HG03108 (cell line): ENCODE measurements at regions not wholly inside any gene's neighbourhood (a gene's known extent, or its start where the extent isn't known, plus 50 kb on each side); places are given as distances from the start of the nearest gene placed in this dataset.

Experiments
- ATAC-seq: cut with Tn5 transposase; IDR thresholded peaks from one replicate; pipeline ENCODE4 v1.9.1; 2021; ENCODE audit warnings: moderate library complexity; ENCODE audit not compliant: unreplicated experiment

DNA sequence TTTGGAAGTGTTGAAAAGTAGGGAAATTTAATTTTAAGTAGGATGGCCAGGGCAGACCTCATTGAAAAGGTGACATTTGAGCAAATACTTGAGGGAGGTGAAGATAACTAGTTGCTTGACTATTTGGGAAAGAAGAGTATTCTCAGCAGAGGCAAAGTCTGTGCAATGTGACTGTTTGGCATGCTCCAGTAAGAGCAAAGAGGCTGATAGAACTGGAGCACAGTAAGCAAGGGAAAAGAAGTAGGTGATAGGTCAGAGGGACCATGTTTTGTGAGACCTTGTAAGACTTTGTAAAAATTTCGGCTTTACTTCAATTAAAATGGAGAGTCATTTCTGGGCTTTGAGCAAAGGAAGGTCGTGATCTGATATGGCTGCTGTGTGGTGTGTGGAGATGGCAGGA is 335.8 kb downstream of the ZIC1 start:
- no peak for ATAC-seq

DNA sequence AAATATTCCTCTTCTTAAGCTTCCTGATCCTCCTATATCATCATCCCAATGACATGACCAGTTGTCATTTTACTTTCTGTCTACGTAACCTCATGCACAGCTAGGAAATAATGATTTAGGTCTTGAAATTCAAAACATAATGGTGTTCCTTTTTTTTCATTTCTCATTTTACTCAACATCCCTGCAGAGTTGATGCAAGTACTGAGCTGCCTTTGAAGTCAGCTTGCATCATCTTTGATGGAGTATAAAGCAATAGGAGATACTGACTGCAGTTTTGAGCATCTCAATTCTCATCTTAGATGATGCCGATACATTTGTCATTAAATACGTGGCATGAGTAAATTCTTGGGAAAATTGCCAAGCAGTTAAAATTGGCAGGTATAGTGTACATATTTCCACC is 346.1 kb downstream of the ZIC1 start:
- ATAC-seq, result no peak

DNA sequence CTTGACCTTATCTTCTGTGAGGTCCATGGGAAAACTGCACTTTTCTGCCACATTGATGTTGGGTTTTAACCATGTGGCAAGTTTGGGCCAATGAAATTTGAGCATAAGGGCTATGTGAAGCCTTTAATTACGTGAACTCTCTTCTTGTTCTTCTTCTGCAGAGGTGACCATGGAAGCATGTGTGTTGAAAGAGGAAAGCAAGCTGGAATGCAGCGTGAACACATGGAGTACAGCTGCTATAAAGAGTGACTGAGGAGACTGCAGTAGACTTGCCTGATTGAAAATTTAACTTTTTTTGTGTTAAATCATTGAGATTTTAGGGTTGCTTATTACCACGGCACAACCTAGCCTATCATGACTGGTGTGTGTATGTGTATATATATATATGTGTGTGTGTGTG is 347.3 kb downstream of the ZIC1 start:
- ATAC-seq, result no peak

DNA sequence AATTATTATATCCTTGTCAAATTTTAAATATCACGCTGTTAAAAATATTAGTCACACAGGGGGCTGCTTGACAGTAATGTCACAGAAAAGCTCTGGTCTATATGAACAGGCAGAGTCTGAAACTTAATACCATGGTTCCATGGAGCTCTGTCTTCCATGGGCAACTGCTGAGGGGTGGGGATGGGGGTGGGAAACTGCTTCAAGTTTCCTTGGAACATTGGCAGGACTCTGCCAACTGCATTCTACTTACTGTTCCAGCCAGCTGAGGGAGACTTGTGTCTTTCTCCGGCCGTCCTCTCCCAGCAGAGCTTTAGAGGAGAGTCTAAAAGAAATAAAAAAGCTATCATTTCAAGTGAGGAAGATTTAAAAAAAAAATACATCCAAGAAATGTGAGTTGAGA is 348.7 kb downstream of the ZIC1 start:
- no peak for ATAC-seq

DNA sequence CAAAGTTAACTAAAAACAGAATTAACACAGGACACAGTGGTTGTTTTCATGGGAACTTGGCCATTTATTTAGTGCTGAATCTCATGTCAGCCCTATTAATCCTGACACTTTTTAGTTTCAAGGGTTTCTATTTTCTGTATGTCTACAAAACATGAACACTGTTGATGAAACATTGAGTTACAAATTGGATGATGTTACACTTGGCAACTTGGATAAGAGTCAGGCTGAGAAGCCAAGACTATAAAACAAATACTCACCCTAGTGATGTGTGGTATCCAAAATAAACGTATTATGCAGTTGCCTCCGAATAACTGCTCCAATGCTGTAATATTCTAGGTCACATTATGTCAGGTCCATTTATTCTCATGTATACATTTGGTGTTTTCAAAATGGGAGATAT is 349.6 kb downstream of the ZIC1 start:
- no peak for ATAC-seq

DNA sequence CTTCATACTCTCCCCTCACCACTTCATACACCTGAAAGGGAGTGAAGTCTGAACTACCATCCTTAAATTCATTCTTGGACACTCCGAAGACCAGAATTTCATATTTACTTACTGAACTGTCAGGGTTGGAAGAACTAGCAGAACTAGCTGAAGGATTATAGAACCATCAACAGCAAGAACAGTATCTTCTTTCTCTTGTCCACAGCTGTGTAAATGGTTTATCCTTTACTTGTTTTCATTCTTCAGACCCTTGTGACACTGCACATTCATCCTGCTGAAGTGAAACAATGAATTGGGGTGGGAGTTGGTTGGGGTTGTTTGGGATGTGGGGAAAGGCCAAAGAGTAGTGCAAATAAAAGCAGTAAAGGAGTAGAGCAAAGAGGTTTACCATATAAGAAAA is 350.9 kb downstream of the ZIC1 start:
- ATAC-seq, result no peak

DNA sequence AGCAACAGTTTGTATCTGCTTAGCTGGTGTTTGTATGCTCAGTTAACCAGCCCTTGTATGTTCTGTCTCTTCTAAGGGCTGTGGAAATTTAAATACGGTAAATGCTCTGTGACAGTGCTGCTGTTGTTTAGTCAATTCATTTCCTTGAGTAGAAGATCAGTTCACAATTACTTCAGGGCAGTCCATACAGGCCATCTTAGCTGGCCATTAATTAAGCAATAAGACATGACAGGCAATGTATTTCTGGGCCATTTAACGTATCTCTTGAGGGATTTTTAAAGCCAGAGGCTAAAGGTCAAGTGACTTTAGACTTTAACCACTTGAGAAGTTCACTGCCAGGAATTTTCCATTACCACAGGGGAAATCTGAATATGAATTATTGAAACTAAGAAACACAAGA is 351.8 kb downstream of the ZIC1 start:
- no peak for ATAC-seq

DNA sequence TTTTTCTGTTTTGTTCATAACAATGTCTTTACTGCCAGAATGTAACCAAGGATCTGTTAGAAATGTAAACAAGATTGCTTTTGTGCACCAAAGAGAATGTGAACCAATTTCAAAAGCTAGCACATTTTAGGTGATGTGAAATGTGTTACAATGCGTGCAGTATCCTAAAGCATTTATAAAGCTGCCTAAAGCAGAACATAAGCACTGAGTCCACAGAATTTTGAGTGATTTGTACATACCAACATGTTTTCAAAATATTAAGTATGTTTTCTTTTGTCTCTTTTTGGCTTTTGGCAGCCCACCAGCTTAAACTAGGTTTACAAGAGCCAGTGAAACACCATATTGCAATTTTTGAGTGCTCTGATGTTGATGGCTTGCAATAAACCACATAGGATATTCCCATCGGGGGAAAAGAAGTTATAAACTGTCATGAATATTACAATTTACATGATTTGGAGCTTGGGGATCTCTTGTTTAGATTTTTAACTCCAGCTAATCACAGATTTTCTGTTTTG is 364.0 kb downstream of the ZIC1 start:
- ATAC-seq, result no peak

DNA sequence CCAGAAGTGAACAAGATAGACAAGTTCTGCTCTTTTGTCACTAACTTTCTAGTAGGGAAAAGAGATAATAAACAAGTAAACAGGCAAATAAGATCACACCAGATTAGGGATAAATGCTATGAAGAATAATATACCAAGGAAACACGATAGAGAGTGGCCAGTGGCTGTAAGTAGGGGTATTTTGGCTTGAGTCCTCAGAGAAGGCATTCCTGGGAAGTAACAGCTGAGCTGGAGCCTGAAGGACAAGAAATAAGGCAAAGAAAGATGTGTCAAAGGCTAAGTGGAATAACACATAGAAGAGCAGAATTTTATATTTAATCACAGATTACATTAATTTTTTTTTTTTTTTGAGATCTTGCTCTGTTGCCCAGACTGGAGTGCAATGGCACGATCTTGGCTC is 366.2 kb downstream of the ZIC1 start:
- ATAC-seq, result no peak

DNA sequence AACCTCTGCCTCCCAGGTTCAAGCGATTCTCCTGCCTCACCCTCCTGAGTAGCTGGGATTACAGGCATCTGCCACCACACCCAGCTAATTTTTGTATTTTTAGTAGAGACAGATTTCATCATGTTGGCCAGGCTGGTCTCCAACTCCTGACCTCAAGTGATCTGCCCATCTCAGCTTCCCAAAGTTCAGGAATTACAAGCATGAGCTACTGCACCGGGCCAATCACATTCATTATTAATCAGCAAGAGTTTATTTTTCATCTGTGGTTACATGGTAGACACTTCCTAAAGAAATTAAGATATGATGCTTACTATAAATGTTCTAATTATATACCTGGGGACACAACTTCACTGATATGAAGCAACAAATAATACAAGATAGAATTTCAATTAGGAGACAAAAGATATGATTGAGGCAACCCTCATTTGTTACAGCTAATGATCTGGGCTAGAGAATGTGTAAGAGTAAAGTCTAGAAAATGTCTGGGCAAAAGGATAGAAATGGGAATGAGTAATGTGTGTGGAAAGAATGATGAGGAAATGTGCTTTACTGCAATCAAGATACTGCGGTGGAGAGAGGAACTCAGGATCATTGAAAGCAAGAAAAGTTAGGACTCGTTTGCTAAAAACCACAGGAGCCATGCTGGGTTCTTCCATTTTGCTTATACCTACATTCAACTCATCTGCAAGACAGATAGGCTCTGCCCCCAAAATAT is 366.8 kb downstream of the ZIC1 start:
- no peak for ATAC-seq

DNA sequence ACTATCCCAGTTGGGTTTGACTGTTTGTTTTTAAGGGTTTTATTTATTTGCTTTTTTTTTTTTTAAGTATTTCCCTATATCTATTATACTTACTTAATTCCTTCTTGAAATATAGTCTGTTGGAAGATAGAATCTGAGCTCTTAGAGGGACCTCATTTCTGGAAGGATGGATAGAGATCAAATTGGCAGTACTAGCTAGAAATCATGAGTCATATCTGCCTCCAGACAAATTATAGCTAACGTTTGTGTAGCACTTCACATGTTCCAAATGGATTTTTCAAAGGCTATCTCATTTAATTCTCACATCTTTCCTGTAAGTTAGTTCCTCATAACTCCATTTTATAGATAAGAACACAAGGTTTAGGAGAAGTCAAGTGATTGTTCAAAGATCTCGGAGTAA is 384.7 kb downstream of the ZIC1 start:
- ATAC-seq, result no peak

DNA sequence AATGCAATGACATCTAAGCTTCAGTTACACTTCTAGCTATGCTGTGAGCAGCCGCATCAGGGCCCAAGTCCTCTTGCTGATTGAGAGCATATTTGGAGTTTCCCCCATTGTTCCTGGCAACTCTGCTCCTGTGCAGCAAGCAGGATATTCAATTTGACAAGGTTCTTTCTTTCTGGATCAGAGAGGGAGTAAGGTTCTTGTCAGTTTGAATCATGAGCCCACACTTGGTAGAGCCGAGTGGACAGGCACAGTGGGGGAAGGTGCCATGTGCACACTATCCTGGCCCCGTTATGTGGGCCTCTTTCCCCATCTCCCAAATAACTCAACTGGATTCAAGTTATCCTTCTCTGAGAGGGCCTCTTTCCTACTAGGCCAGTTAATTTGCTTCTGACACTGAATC is 385.4 kb downstream of the ZIC1 start:
- ATAC-seq, result no peak

DNA sequence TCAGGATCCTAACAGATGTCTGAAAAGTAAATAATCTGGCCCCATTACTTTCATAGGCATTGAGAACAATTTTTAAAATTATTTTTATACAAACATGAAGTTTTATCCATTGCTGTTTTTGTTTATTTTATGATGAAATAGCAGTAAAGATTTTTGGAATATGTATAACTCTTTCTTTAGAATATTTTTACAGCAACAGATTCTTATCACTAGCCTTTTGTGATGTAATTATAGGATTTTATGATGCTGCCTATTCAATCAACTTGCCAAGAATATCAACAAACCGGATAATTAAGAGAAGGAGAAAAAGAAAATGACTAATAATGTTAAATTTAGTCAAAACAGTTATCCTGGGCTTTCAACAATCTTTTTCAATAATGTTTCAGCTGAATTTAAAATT is 386.3 kb downstream of the ZIC1 start:
- no peak for ATAC-seq

DNA sequence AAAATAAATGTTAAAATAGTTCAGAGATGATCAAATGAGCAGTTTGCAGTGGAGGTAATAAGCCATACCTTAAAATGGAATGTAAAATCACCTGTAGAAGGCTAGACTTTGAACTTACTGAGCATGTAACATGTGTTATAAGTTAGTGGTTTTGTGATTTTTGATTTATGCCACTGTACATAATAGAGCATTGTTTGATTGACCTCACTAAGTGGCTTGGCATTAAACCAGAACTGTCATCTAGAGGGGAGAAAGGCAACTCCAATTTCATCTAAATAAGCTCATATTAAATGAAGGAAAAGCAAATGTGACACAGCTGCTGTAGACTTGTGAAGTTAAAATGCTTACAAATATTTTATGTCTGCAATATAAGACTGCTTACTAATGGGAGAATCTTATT is 387.9 kb downstream of the ZIC1 start:
- ATAC-seq, result no peak

DNA sequence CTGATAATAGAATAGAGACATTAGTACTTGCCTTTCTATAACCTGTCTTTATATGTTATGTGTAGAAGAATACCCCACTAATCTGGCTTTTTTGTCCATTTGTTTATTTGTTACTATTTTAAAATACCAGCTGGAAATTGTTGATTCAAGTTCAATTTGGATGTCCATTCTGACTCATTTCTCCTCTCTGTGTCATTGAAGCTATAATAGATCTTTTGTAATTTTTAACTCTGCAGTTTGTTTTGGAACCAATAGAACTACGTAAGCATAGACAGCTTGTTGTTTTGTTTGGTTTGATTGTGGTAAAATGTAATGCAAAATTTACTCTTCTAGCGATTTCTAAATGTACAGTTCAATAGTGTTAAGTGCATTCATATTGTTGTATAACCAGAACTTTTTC is 390.4 kb downstream of the ZIC1 start:
- no peak for ATAC-seq

DNA sequence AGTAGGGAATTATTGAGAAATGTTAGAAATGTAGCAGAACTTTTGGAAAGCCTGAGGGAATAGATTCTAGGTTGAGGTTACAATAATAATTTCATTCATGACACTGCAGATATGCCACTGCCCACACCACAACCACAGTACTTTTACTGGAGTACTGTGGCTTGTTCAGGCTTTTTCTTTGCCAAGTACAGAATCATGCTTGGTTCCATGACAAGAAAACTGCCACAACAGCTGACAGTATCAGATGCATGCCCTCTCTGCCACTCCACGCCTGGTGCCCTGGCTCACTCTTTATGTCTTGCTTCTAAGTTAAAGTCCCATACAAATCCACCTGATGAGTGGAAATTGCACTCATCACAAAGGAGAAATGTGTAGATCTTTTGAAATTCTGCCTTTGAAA is 398.6 kb downstream of the ZIC1 start:
- no peak for ATAC-seq

DNA sequence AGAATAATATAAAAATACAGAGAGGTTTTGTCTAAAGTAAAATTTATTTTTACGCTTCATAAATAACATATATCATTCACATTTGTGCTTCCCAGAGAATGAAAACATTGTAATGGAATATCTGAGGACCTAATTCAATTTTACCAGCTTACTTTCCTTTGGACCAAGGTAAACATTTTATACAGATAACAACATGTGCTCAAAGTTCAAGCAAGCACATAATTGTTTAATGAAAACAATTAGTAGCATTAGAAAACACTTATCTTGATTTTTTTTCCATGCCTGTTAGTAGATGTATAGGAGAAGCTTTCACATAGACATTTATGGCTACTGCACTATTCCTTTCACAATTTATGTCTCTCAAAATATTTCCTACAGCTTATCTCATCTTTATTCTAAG is 400.0 kb downstream of the ZIC1 start:
- ATAC-seq, result no peak

DNA sequence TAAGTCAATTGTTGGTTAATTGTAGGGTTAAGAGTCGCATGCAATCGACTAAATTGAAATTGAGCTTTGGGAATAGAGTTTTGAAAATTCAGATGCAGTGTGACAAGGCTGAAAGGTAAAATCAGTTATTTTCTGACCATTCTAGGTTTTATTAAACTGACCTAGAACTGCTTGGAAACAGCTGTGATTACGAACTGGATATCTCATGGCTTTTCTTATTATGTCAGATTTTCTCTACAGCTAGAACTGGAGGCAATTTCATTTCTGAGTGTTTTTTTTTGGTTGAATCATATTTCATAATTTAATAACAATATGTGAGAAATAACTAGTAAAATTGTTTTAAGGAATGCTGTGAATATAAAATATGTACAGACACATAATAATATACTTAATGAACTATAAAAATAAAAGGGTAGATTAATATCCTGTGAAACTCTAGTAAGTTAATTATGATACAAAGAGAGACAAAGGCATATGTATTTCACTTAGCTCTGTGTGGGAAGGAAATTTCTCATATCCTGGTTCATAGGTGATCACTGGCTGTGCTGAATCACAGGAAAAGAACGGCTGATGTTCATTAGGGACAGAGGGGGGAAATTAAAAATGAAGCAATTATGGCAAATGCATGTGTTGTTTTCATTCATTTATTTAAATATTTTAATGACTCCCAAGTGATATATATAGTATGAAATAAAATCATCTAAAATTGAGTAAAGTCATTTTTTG is 403.2 kb downstream of the ZIC1 start:
- no peak for ATAC-seq

DNA sequence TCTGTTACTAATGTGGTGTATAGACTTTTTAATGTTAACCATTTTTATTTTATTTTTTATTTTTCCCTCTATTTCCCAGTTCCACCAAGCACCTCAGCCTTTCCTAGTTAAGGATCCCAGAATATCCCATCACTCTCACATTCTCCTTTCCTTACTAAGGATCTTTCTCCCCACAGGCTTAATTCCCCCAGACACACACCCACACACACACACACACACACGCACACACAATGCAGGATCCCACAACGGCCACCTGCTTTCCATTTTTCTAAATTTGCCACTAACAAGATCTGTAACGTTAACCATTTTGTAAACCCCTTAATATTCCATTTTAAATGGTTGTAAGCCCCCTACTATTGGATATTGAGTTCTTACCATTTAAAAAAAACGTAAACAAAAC is 404.1 kb downstream of the ZIC1 start:
- no peak for ATAC-seq

DNA sequence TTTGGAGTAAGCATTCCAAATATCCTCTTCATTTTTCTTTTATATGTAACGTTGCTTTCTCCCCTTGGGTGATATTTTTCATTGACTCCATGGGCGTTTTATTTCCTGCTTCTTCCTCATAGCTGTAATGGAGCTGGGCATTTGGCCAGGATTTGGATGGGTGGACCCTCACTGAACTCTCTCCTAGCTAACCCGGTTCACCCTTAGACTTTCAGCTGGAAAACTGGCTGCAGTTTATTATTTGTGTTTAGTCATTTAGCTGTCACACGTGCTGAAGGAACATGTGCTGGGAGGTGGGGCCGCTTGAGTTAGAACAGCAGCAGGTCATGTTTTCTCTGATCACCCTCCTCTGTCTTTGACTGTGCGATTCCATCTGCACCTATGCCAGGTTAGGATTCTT is 407.6 kb downstream of the ZIC1 start:
- ATAC-seq, result no peak

DNA sequence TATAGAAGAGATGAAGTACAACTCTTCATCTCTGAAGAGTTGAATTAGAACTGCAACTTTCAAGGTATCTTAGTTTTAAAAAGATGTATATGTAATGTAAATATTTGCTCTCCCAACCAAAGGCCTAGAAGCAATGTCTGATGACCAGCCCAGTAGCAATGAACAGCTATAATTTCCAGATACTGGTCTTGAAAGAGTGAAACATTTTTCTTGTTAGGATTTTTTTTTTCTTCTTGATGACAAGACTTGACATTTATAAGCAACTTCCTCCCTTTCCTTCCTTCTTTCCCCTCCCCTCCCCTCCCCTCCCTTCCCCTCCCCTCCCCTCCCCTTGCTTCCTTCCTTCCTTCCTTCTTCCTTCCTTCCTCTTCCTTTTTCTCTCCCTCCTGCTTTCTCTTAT is 423.4 kb downstream of the ZIC1 start:
- ATAC-seq, result no peak

DNA sequence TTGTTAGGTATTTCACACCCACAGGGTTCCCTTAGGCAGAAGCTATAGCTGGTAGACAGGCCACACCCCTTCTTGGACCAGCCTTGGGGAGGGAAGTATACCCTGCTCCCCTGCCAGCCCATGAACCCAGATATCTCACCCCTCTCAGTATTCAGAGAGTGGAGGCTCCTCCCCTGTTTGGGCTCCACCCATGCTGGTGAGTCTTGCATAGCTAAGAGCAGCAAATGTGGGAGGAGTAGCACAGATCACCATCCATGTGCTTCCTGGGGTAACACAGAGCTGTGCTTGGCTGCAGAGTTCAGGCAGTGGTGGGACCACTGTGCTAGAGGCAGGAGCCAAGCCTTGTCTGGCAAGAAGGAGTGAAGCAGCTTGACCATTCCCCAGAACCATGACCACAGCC is 427.2 kb downstream of the ZIC1 start:
- ATAC-seq, result no peak

DNA sequence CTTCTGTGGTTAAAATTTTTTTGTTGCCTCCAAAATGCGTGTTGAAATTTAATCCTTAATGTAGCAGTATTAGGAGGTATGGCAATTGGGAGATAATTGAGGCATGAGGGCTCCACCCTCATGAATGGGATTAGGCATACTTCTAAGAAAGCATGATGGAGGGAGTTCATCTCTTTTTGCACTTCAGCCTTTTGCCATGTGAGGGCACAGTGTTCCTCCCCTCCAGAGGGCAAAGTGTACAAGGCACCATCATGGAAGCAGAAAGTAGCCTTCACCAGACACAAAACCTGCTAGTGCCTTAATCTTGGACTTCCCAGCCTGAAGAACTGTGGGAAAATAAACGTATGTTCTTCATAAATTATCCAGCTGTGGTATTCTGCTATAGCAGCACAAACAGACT is 429.5 kb downstream of the ZIC1 start:
- ATAC-seq, result no peak
